HepG2 (cell line): ENCODE measurements at regions not wholly inside any gene's neighbourhood (a gene's known extent, or its start where the extent isn't known, plus 50 kb on each side); places are given as distances from the start of the nearest gene placed in this dataset.

Experiments used
- ATAC-seq: fragments of 200-7000 bp; cut with Tn5 transposase; 3 replicates; pipeline ENCODE4 v1.9.1; 2020; ENCODE audit warnings: mild to moderate bottlenecking, moderate library complexity
- BruUV-seq: library from RNA; stranded (reverse); fragments of 400-500 nt; replicated peaks from 2 replicates; lab custom pipeline; 2021; lab: Mats Ljungman, UMichigan
- CTCF ChIA-PET: fragments of 300-600 bp; formaldehyde crosslinking; extraction: SDS; loops from one replicate; lab custom pipeline; 2021; ENCODE audit warnings: low total read pairs, inconsistent platforms, low intra/inter-chr PET ratio; lab: Yijun Ruan, JAX
- POLR2A ChIA-PET: fragments of 350-600 bp; sonication (Branson Sonifier 250); formaldehyde crosslinking; loops from one replicate; lab custom pipeline; 2020; ENCODE audit warnings: antibody characterized with exemption, inconsistent platforms; lab: Yijun Ruan, JAX
- DNase-seq: peaks from one replicate; pipeline ENCODE4 v3.0.0-alpha.2; 2015; ENCODE audit warnings: low spot score
- FAIRE-seq: peaks from 3 replicates; lab custom pipeline; 2011; peaks lifted over from hg19 to GRCh38; lab: Jason Lieb, UNC
- H2AFZ ChIP-seq: one replicate; pipeline ENCODE4 v1.6.1; 2011; ENCODE audit warnings: low read length, inconsistent platforms
- H3K27ac ChIP-seq: fragments of 300-600 bp; 3 replicates; pipeline ENCODE4 v1.8.0; 2011; ENCODE audit warnings: mixed run types, mild to moderate bottlenecking, mixed read lengths, low read length, inconsistent platforms; ENCODE audit not compliant: insufficient read depth; ENCODE audit errors: extremely low read length
- H3K27me3 ChIP-seq, 2 experiments: fragments of 200-600 bp in 1 of 2; 2 replicates in 1 of 2; 3 replicates in 1 of 2; pipeline versions ENCODE4 v1.6.0 to v1.8.0; 2011; ENCODE audit warnings: low read length in 2 of 2, mild to moderate bottlenecking in 2 of 2, moderate library complexity in 2 of 2, inconsistent platforms in 1 of 2; ENCODE audit not compliant: insufficient read depth in 2 of 2, control insufficient read depth in 1 of 2
- H3K36me3 ChIP-seq, 2 experiments: fragments of 200-600 bp in 1 of 2; replicated peaks in 1 of 2; 2 replicates in 1 of 2; 3 replicates in 1 of 2; pipeline versions ENCODE4 v1.5.1 to v1.8.0; 2011; ENCODE audit warnings: low read length in 2 of 2, inconsistent platforms in 1 of 2; ENCODE audit not compliant: insufficient read depth in 2 of 2, control insufficient read depth in 1 of 2
- H3K4me1 ChIP-seq: 2 replicates; pipeline ENCODE4 v1.5.1; 2012; ENCODE audit warnings: low read length, inconsistent platforms; ENCODE audit not compliant: insufficient read depth
- H3K4me2 ChIP-seq: 2 replicates; pipeline ENCODE4 v1.6.0; 2011; ENCODE audit warnings: low read depth, low read length, inconsistent platforms
- H3K4me3 ChIP-seq, 3 experiments: fragments of 200-600 bp in 1 of 3; sonication (generic), shearing (Covaris generic) in 1 of 3; replicated peaks in 1 of 3; 2 replicates each; pipeline ENCODE4 v1.5.1; 2011 to 2016; ENCODE audit warnings: low read length in 3 of 3, inconsistent platforms in 2 of 3, low read depth in 2 of 3, mild to moderate bottlenecking in 2 of 3, control low read depth in 1 of 3, mixed read lengths in 1 of 3; ENCODE audit not compliant: insufficient read depth in 1 of 3
- H3K79me2 ChIP-seq: one replicate; pipeline ENCODE4 v1.6.1; 2011; ENCODE audit warnings: low read length, inconsistent platforms; ENCODE audit not compliant: insufficient read depth
- H3K9ac ChIP-seq: 2 replicates; pipeline ENCODE4 v1.6.0; 2011; ENCODE audit warnings: mild to moderate bottlenecking, low read depth, low read length, inconsistent platforms; ENCODE audit not compliant: insufficient read depth
- H3K9me3 ChIP-seq: 2 replicates; pipeline ENCODE4 v1.5.1; 2012; ENCODE audit warnings: mild to moderate bottlenecking, low read length
- H4K20me1 ChIP-seq: 2 replicates; pipeline ENCODE4 v1.6.0; 2011; ENCODE audit warnings: inconsistent platforms, mild to moderate bottlenecking, low read length, moderate library complexity; ENCODE audit not compliant: insufficient read depth
- FOXO1 ChIP-seq: sonication (generic); formaldehyde crosslinking; IDR thresholded peaks from 2 replicates; pipeline ENCODE4 v1.4.0; 2020; ENCODE audit warnings: missing genetic modification reagents
- NR2F2 ChIP-seq: IDR thresholded peaks from 2 replicates; pipeline ENCODE4 v1.6.1; 2012; ENCODE audit warnings: low read depth, inconsistent platforms, borderline replicate concordance
- PTBP1 ChIP-seq: fragments of 200-400 bp; formaldehyde crosslinking; IDR thresholded peaks from 2 replicates; pipeline ENCODE4 v1.6.1; 2018; ENCODE audit warnings: low read length, low read depth; ENCODE audit not compliant: poor library complexity, severe bottlenecking
- SIX4 ChIP-seq: sonication (generic); formaldehyde crosslinking; IDR thresholded peaks from 2 replicates; pipeline ENCODE4 v1.4.0; 2020; ENCODE audit warnings: missing genetic modification reagents
- SMAD1 ChIP-seq: sonication (generic); formaldehyde crosslinking; IDR thresholded peaks from 2 replicates; pipeline ENCODE4 v1.4.0; 2020; ENCODE audit warnings: missing genetic modification reagents, low read depth, mild to moderate bottlenecking, borderline replicate concordance
- SOX6 ChIP-seq, 2 experiments: fragments of 450-650 bp in 1 of 2; sonication (generic) in 1 of 2; formaldehyde crosslinking in 1 of 2; IDR thresholded peaks; 2 replicates each; pipeline versions ENCODE4 v1.4.0 to v1.6.1; 2017 to 2020; ENCODE audit warnings: antibody characterized with exemption in 1 of 2, mild to moderate bottlenecking in 1 of 2, missing genetic modification reagents in 1 of 2
- SP140L ChIP-seq: sonication (generic); formaldehyde crosslinking; IDR thresholded peaks from 2 replicates; pipeline ENCODE4 v1.4.0; 2020; ENCODE audit warnings: missing genetic modification reagents, borderline replicate concordance
- TFDP1 ChIP-seq: IDR thresholded peaks from 2 replicates; pipeline ENCODE4 v1.6.1; 2016; ENCODE audit warnings: missing compliant biosample characterization, missing genetic modification reagents, borderline replicate concordance
- ZNF160 ChIP-seq: sonication (generic); formaldehyde crosslinking; IDR thresholded peaks from 2 replicates; pipeline ENCODE4 v1.8.0; 2022; ENCODE audit warnings: mild to moderate bottlenecking, inconsistent platforms, missing genetic modification reagents
- ZNF20 ChIP-seq: sonication (generic); formaldehyde crosslinking; IDR thresholded peaks from 2 replicates; pipeline ENCODE4 v1.4.0; 2020; ENCODE audit warnings: mild to moderate bottlenecking, moderate library complexity, missing genetic modification reagents
- ZNF296 ChIP-seq: sonication (generic); formaldehyde crosslinking; conservative IDR thresholded peaks from 2 replicates; pipeline ENCODE4 v1.5.0; 2020; ENCODE audit warnings: mild to moderate bottlenecking, missing genetic modification reagents
- ZNF335 ChIP-seq: sonication (generic); formaldehyde crosslinking; IDR thresholded peaks from 2 replicates; pipeline ENCODE4 v1.4.0; 2020; ENCODE audit warnings: missing genetic modification reagents
- ZNF430 ChIP-seq: sonication (generic); formaldehyde crosslinking; IDR thresholded peaks from 2 replicates; pipeline ENCODE4 v1.9.0; 2021; ENCODE audit warnings: mild to moderate bottlenecking, missing genetic modification reagents
- ZNF749 ChIP-seq: sonication (generic); formaldehyde crosslinking; IDR thresholded peaks from 2 replicates; pipeline ENCODE4 v1.8.0; 2022; ENCODE audit warnings: mild to moderate bottlenecking, missing genetic modification reagents, moderate library complexity, borderline replicate concordance
- in situ Hi-C: cut with HindIII; loops from 2 replicates; pipeline ENCODE4 v1.10.0; 2017; ENCODE audit warnings: low pct_unique_long_range_greater_than_20kb; ENCODE audit not compliant: extremely low pct_ligation_motif_present
- intact Hi-C: fragments of 100-400 bp; cut with micrococcal nuclease; formaldehyde crosslinking; loops from one replicate; pipeline ENCODE4 v1.10.0; 2022; ENCODE audit not compliant: unreplicated experiment
- TF ChIP-seq, protein P1 (sequence below): sonication (generic); formaldehyde crosslinking; conservative IDR thresholded peaks from 2 replicates; pipeline ENCODE4 v1.8.0; 2022; ENCODE audit warnings: missing genetic modification reagents
- TF ChIP-seq, protein P2 (sequence below): sonication (generic); formaldehyde crosslinking; IDR thresholded peaks from 2 replicates; pipeline ENCODE4 v1.4.0; 2020; ENCODE audit warnings: mild to moderate bottlenecking, missing genetic modification reagents

- Histone ChIP-seq H3K9ac (no peak overlapping the region), H3K36me3 (no peaks in the 10 kb centered on the region), H3K79me2 (no peaks in the 10 kb centered on the region), H3K4me3 (no peak overlapping the region), H3K4me2 (no peak overlapping the region), H3K27me3 (no peaks in the 10 kb centered on the region)
- intact Hi-C loops (no loop called here), in situ Hi-C loops (no loop called here)
- DNase-seq = no peak
- no peak for ATAC-seq
- no peak for FAIRE-seq
- TF ChIP-seq SOX6 (IDR thresholded peaks at IDR 0.05) (no peak), SOX6 (CRISPR knock-in tag; IDR thresholded peaks at IDR 0.05) (no peak), ZNF335 (no peak), ZNF20 (CRISPR knock-in tag) (no peak), PTBP1 (no peak), TFDP1 (no peak), SMAD1 (CRISPR knock-in tag) (no peak), ZNF749 (CRISPR knock-in tag) (no peak), NR2F2 (no peak), SP140L (CRISPR knock-in tag) (no peak), ZNF296 (CRISPR knock-in tag) (no peak), ZNF430 (CRISPR knock-in tag) (no peak), FOXO1 (no peak), ZNF160 (CRISPR knock-in tag) (no peak), SIX4 (no peak)
- TF ChIP-seq, protein P1, sequence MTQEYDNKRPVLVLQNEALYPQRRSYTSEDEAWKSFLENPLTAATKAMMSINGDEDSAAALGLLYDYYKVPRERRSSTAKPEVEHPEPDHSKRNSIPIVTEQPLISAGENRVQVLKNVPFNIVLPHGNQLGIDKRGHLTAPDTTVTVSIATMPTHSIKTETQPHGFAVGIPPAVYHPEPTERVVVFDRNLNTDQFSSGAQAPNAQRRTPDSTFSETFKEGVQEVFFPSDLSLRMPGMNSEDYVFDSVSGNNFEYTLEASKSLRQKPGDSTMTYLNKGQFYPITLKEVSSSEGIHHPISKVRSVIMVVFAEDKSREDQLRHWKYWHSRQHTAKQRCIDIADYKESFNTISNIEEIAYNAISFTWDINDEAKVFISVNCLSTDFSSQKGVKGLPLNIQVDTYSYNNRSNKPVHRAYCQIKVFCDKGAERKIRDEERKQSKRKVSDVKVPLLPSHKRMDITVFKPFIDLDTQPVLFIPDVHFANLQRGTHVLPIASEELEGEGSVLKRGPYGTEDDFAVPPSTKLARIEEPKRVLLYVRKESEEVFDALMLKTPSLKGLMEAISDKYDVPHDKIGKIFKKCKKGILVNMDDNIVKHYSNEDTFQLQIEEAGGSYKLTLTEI (CRISPR knock-in tag) = no peak
- TF ChIP-seq, protein P2, sequence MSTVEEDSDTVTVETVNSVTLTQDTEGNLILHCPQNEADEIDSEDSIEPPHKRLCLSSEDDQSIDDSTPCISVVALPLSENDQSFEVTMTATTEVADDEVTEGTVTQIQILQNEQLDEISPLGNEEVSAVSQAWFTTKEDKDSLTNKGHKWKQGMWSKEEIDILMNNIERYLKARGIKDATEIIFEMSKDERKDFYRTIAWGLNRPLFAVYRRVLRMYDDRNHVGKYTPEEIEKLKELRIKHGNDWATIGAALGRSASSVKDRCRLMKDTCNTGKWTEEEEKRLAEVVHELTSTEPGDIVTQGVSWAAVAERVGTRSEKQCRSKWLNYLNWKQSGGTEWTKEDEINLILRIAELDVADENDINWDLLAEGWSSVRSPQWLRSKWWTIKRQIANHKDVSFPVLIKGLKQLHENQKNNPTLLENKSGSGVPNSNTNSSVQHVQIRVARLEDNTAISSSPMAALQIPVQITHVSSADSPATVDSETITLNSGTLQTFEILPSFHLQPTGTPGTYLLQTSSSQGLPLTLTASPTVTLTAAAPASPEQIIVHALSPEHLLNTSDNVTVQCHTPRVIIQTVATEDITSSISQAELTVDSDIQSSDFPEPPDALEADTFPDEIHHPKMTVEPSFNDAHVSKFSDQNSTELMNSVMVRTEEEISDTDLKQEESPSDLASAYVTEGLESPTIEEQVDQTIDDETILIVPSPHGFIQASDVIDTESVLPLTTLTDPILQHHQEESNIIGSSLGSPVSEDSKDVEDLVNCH = no peak
- TF ChIP-seq, all 625 proteins: peak for 0
- H2AFZ ChIP-seq = no peak overlapping the region
- no peaks in the 10 kb centered on the region for H4K20me1 ChIP-seq
- H3K27ac ChIP-seq = no peak overlapping the region
- H3K9me3 ChIP-seq = peaks cover 89% of the 10 kb centered on the region
- POLR2A ChIA-PET = no interaction called here
- no peaks in the 10 kb centered on the region for H3K4me1 ChIP-seq
- CTCF ChIA-PET = no interaction called here
- no TSS peak for BruUV-seq
These were observed 1077.1 kb downstream of the UQCRFS1 start for GRCh38 chr19:28135825-28136224.
